Stomach (tissue), 4 donors: ENCODE measurements at regions not wholly inside any gene's neighbourhood (a gene's known extent, or its start where the extent isn't known, plus 50 kb on each side); places are given as distances from the start of the nearest gene placed in this dataset.

Experiments used
- CTCF ChIP-seq, 7 experiments: fragments of 450-650 bp in 4 of 7; fragments of 200-600 bp in 3 of 7; sonication (generic) in 3 of 7; IDR thresholded peaks; one replicate each; pipeline ENCODE4 v1.5.1; 2016 to 2019; ENCODE audit warnings: antibody characterized with exemption in 7 of 7, control low read depth in 2 of 7, mild to moderate bottlenecking in 1 of 7
- POLR2A ChIP-seq, 4 donors: fragments of 450-650 bp; IDR thresholded peaks; one replicate each; pipeline ENCODE4 v1.6.1; 2016; ENCODE audit warnings: antibody characterized with exemption in 4 of 4, control low read depth in 2 of 4, mild to moderate bottlenecking in 1 of 4, moderate library complexity in 1 of 4
- POLR2AphosphoS5 ChIP-seq, 3 donors: sonication (generic); formaldehyde crosslinking; IDR thresholded peaks; one replicate each; pipeline ENCODE4 v1.6.1; 2016; ENCODE audit warnings: antibody characterized with exemption in 3 of 3

- TF ChIP-seq CTCF (IDR thresholded peaks at IDR 0.05) (no peak), POLR2AphosphoS5 (IDR thresholded peaks at IDR 0.05) (no peak), POLR2A (IDR thresholded peaks at IDR 0.05) (no peak)
Measured at GRCh38 chr10:78925275-78925674, 143.5 kb upstream of the ZMIZ1 start.
